Stomach (tissue), 4 donors: ENCODE measurements at regions not wholly inside any gene's neighbourhood (a gene's known extent, or its start where the extent isn't known, plus 50 kb on each side); places are given as distances from the start of the nearest gene placed in this dataset.

ENCODE experiments used
- EP300 ChIP-seq: sonication (generic); formaldehyde crosslinking; IDR thresholded peaks from one replicate; pipeline ENCODE4 v1.6.1; 2017; ENCODE audit warnings: antibody characterized with exemption
- POLR2A ChIP-seq, 4 donors: fragments of 450-650 bp; IDR thresholded peaks; one replicate each; pipeline ENCODE4 v1.6.1; 2016; ENCODE audit warnings: antibody characterized with exemption in 4 of 4, control low read depth in 2 of 4, mild to moderate bottlenecking in 1 of 4, moderate library complexity in 1 of 4
- POLR2AphosphoS5 ChIP-seq, 3 donors: sonication (generic); formaldehyde crosslinking; IDR thresholded peaks; one replicate each; pipeline ENCODE4 v1.6.1; 2016; ENCODE audit warnings: antibody characterized with exemption in 3 of 3
- TF ChIP-seq, protein P1 (sequence below), 7 experiments: fragments of 450-650 bp in 4 of 7; fragments of 200-600 bp in 3 of 7; sonication (generic) in 3 of 7; IDR thresholded peaks; one replicate each; pipeline ENCODE4 v1.5.1; 2016 to 2019; ENCODE audit warnings: antibody characterized with exemption in 7 of 7, control low read depth in 2 of 7, mild to moderate bottlenecking in 1 of 7

DNA sequence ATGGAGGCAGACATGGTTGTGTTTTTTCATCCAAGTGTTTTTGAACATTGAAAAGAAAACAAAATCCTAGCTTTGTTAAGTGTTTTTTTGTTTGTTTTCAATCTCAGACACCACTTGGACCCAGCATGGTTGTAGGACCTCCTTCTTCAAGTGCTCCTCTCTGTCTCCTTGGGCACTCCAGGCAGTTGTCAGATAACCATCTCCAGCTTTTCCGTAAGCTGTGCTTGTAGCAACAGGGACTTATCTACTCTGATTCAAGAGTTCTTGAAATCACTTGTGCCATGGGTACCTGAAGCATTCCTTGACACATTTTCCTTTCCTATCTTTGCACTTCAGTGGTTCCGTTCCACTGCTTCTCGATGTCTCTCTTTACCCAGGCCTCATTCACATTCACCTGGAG is 334.9 kb upstream of the DDX53 start:
- TF ChIP-seq, protein P1, sequence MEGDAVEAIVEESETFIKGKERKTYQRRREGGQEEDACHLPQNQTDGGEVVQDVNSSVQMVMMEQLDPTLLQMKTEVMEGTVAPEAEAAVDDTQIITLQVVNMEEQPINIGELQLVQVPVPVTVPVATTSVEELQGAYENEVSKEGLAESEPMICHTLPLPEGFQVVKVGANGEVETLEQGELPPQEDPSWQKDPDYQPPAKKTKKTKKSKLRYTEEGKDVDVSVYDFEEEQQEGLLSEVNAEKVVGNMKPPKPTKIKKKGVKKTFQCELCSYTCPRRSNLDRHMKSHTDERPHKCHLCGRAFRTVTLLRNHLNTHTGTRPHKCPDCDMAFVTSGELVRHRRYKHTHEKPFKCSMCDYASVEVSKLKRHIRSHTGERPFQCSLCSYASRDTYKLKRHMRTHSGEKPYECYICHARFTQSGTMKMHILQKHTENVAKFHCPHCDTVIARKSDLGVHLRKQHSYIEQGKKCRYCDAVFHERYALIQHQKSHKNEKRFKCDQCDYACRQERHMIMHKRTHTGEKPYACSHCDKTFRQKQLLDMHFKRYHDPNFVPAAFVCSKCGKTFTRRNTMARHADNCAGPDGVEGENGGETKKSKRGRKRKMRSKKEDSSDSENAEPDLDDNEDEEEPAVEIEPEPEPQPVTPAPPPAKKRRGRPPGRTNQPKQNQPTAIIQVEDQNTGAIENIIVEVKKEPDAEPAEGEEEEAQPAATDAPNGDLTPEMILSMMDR (IDR thresholded peaks at IDR 0.05) = no peak
- TF ChIP-seq POLR2AphosphoS5 (IDR thresholded peaks at IDR 0.05) (no peak), POLR2A (IDR thresholded peaks at IDR 0.05) (no peak), EP300 (no peak)
